HepG2 (cell line): ENCODE measurements at regions not wholly inside any gene's neighbourhood (a gene's known extent, or its start where the extent isn't known, plus 50 kb on each side); places are given as distances from the start of the nearest gene placed in this dataset.

Experiments
- ATAC-seq: fragments of 200-7000 bp; cut with Tn5 transposase; 3 replicates; pipeline ENCODE4 v1.9.1; 2020; ENCODE audit warnings: mild to moderate bottlenecking, moderate library complexity
- BruUV-seq: library from RNA; stranded (reverse); fragments of 400-500 nt; replicated peaks from 2 replicates; lab custom pipeline; 2021; lab: Mats Ljungman, UMichigan
- CTCF ChIA-PET: fragments of 300-600 bp; formaldehyde crosslinking; extraction: SDS; loops from one replicate; lab custom pipeline; 2021; ENCODE audit warnings: low total read pairs, inconsistent platforms, low intra/inter-chr PET ratio; lab: Yijun Ruan, JAX
- POLR2A ChIA-PET: fragments of 350-600 bp; sonication (Branson Sonifier 250); formaldehyde crosslinking; loops from one replicate; lab custom pipeline; 2020; ENCODE audit warnings: antibody characterized with exemption, inconsistent platforms; lab: Yijun Ruan, JAX
- DNase-seq: peaks from one replicate; pipeline ENCODE4 v3.0.0-alpha.2; 2015; ENCODE audit warnings: low spot score
- FAIRE-seq: peaks from 3 replicates; lab custom pipeline; 2011; peaks lifted over from hg19 to GRCh38; lab: Jason Lieb, UNC
- H2AFZ ChIP-seq: one replicate; pipeline ENCODE4 v1.6.1; 2011; ENCODE audit warnings: low read length, inconsistent platforms
- H3K27ac ChIP-seq: fragments of 300-600 bp; 3 replicates; pipeline ENCODE4 v1.8.0; 2011; ENCODE audit warnings: mixed run types, mild to moderate bottlenecking, mixed read lengths, low read length, inconsistent platforms; ENCODE audit not compliant: insufficient read depth; ENCODE audit errors: extremely low read length
- H3K27me3 ChIP-seq, 2 experiments: fragments of 200-600 bp in 1 of 2; 2 replicates in 1 of 2; 3 replicates in 1 of 2; pipeline versions ENCODE4 v1.6.0 to v1.8.0; 2011; ENCODE audit warnings: low read length in 2 of 2, mild to moderate bottlenecking in 2 of 2, moderate library complexity in 2 of 2, inconsistent platforms in 1 of 2; ENCODE audit not compliant: insufficient read depth in 2 of 2, control insufficient read depth in 1 of 2
- H3K36me3 ChIP-seq, 2 experiments: fragments of 200-600 bp in 1 of 2; replicated peaks in 1 of 2; 2 replicates in 1 of 2; 3 replicates in 1 of 2; pipeline versions ENCODE4 v1.5.1 to v1.8.0; 2011; ENCODE audit warnings: low read length in 2 of 2, inconsistent platforms in 1 of 2; ENCODE audit not compliant: insufficient read depth in 2 of 2, control insufficient read depth in 1 of 2
- H3K4me1 ChIP-seq: 2 replicates; pipeline ENCODE4 v1.5.1; 2012; ENCODE audit warnings: low read length, inconsistent platforms; ENCODE audit not compliant: insufficient read depth
- H3K4me2 ChIP-seq: 2 replicates; pipeline ENCODE4 v1.6.0; 2011; ENCODE audit warnings: low read depth, low read length, inconsistent platforms
- H3K4me3 ChIP-seq, 3 experiments: fragments of 200-600 bp in 1 of 3; sonication (generic), shearing (Covaris generic) in 1 of 3; replicated peaks in 1 of 3; 2 replicates each; pipeline ENCODE4 v1.5.1; 2011 to 2016; ENCODE audit warnings: low read length in 3 of 3, inconsistent platforms in 2 of 3, low read depth in 2 of 3, mild to moderate bottlenecking in 2 of 3, control low read depth in 1 of 3, mixed read lengths in 1 of 3; ENCODE audit not compliant: insufficient read depth in 1 of 3
- H3K79me2 ChIP-seq: one replicate; pipeline ENCODE4 v1.6.1; 2011; ENCODE audit warnings: low read length, inconsistent platforms; ENCODE audit not compliant: insufficient read depth
- H3K9ac ChIP-seq: 2 replicates; pipeline ENCODE4 v1.6.0; 2011; ENCODE audit warnings: mild to moderate bottlenecking, low read depth, low read length, inconsistent platforms; ENCODE audit not compliant: insufficient read depth
- H3K9me3 ChIP-seq: 2 replicates; pipeline ENCODE4 v1.5.1; 2012; ENCODE audit warnings: mild to moderate bottlenecking, low read length
- H4K20me1 ChIP-seq: 2 replicates; pipeline ENCODE4 v1.6.0; 2011; ENCODE audit warnings: inconsistent platforms, mild to moderate bottlenecking, low read length, moderate library complexity; ENCODE audit not compliant: insufficient read depth
- MAFF ChIP-seq: IDR thresholded peaks from 2 replicates; pipeline ENCODE4 v1.6.1; 2011; ENCODE audit warnings: low read depth, low read length, improper control_type of control experiment
- MAFK ChIP-seq, 2 experiments: IDR thresholded peaks in 1 of 2; conservative IDR thresholded peaks in 1 of 2; 2 replicates each; pipeline ENCODE4 v1.6.1; 2011; ENCODE audit warnings: improper control_type of control experiment in 2 of 2, low read length in 2 of 2
- POLR2G ChIP-seq: fragments of 200-400 bp; formaldehyde crosslinking; IDR thresholded peaks from 2 replicates; pipeline ENCODE4 v1.6.1; 2018; ENCODE audit warnings: mild to moderate bottlenecking, low read depth, low read length, moderate library complexity
- PRDM15 ChIP-seq: sonication (generic); formaldehyde crosslinking; IDR thresholded peaks from 2 replicates; pipeline ENCODE4 v1.4.0; 2020; ENCODE audit warnings: missing genetic modification reagents
- ZBTB38 ChIP-seq: sonication (generic); formaldehyde crosslinking; IDR thresholded peaks from 2 replicates; pipeline ENCODE4 v1.5.1; 2020; ENCODE audit warnings: mild to moderate bottlenecking, missing genetic modification reagents
- ZHX1 ChIP-seq: sonication (generic); formaldehyde crosslinking; IDR thresholded peaks from 2 replicates; pipeline ENCODE4 v1.8.1; 2022; ENCODE audit warnings: low read depth, mild to moderate bottlenecking, missing genetic modification reagents
- ZNF234 ChIP-seq: sonication (generic); formaldehyde crosslinking; conservative IDR thresholded peaks from 2 replicates; pipeline ENCODE4 v1.5.1; 2020; ENCODE audit warnings: mild to moderate bottlenecking, missing genetic modification reagents
- WGBS: methylation state at CpG from one replicate; pipeline ENCODE4 v1.1.6; 2017; ENCODE audit warnings: low lambda C conversion rate; 5-methylcytosine and 5-hydroxymethylcytosine counted together
- in situ Hi-C: cut with HindIII; loops from 2 replicates; pipeline ENCODE4 v1.10.0; 2017; ENCODE audit warnings: low pct_unique_long_range_greater_than_20kb; ENCODE audit not compliant: extremely low pct_ligation_motif_present
- intact Hi-C: fragments of 100-400 bp; cut with micrococcal nuclease; formaldehyde crosslinking; loops from one replicate; pipeline ENCODE4 v1.10.0; 2022; ENCODE audit not compliant: unreplicated experiment
- TF ChIP-seq, protein P1 (sequence below): sonication (generic); formaldehyde crosslinking; IDR thresholded peaks from 2 replicates; pipeline ENCODE4 v1.4.0; 2020; ENCODE audit warnings: missing genetic modification reagents

DNA sequence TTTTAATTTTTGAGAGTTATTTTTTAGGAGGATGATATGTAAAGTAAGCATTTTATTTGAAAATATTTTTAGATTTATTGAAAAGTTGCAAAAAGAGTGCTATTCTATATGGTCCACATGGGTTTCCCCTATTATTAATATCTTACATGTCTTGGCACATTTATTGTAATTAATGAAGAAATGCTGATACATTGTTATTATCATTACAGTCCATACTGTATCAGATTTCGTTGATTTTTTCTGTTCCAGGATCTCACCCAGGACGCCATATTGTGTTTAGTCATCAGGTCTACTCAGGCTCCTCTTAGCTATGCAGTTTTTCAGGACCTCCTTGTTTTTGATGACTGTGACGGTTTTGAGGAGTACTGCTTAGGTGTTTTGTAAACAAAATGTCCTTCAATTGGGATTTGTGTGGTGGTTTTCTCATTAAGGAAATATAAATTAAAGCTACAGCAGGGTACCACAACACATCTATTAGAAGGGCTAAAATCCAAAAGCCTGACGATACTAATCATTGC is 281.0 kb downstream of the SAMD5 start:
- TF ChIP-seq MAFK (conservative IDR thresholded peaks at IDR 0.05 in 1 of 2, IDR thresholded peaks at IDR 0.05 in 1 of 2; ENCODE audit: low read length in 2 of 2) = peak; percentile 76 to 88
- TF ChIP-seq ZNF234 = no peak
- TF ChIP-seq, protein P1, sequence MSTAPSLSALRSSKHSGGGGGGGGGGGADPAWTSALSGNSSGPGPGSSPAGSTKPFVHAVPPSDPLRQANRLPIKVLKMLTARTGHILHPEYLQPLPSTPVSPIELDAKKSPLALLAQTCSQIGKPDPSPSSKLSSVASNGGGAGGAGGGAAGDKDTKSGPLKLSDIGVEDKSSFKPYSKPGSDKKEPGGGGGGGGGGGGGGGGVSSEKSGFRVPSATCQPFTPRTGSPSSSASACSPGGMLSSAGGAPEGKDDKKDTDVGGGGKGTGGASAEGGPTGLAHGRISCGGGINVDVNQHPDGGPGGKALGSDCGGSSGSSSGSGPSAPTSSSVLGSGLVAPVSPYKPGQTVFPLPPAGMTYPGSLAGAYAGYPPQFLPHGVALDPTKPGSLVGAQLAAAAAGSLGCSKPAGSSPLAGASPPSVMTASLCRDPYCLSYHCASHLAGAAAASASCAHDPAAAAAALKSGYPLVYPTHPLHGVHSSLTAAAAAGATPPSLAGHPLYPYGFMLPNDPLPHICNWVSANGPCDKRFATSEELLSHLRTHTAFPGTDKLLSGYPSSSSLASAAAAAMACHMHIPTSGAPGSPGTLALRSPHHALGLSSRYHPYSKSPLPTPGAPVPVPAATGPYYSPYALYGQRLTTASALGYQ = no peak
- TF ChIP-seq ZHX1 (CRISPR knock-in tag) = no peak
- TF ChIP-seq POLR2G = no peak
- no peak for TF ChIP-seq PRDM15 (CRISPR knock-in tag)
- peak; percentile 84 for TF ChIP-seq MAFF
- no peak for TF ChIP-seq ZBTB38
- TF ChIP-seq, all 625 proteins: peak for 2
- POLR2A ChIA-PET = no interaction called here
- intact Hi-C loops = loop anchor here (5.0 kb wide), 1 partner anchor 183 kb away; no protein-coding TSS in a partner anchor
- no peak overlapping the region for H3K9ac ChIP-seq
- H3K4me3 ChIP-seq = no peak overlapping the region
- H2AFZ ChIP-seq = no peak overlapping the region
- no TSS peak for BruUV-seq
- DNase-seq (no peak), ATAC-seq (no peak), FAIRE-seq (no peak)
- peaks cover 0 to 2% of the 10 kb centered on the region in 2 experiments; a peak in 1 of 5 replicates for H3K27me3 ChIP-seq
- no peaks in the 10 kb centered on the region for H3K79me2 ChIP-seq
- WGBS = 33% methylated on average over 4 of the region's 4 CpGs
- H3K27ac ChIP-seq = no peak overlapping the region
- no peaks in the 10 kb centered on the region for H3K4me1 ChIP-seq
- in situ Hi-C loops = no loop called here
- H3K9me3 ChIP-seq = no peaks in the 10 kb centered on the region
- CTCF ChIA-PET = no interaction called here
- H3K4me2 ChIP-seq = no peak overlapping the region
- 0 out of 5 replicates have a peak, but pooled peaks cover 0 to 1% of the 10 kb centered on the region in 2 experiments for H3K36me3 ChIP-seq
- no peaks in the 10 kb centered on the region for H4K20me1 ChIP-seq
